GM19351 (cell line): ENCODE measurements at regions not wholly inside any gene's neighbourhood (a gene's known extent, or its start where the extent isn't known, plus 50 kb on each side); places are given as distances from the start of the nearest gene placed in this dataset.
A peak's percentile ranks its signal among the peaks of the same experiment; 100 is the strongest.

Experiments
- ATAC-seq: cut with Tn5 transposase; IDR thresholded peaks from one replicate; pipeline ENCODE4 v1.9.1; 2021; ENCODE audit warnings: mild to moderate bottlenecking, moderate library complexity; ENCODE audit not compliant: unreplicated experiment

GRCh38 chr3:189500299-189500698 is 130.9 kb upstream of the TP63 start:
- ATAC-seq, result no peak

DNA sequence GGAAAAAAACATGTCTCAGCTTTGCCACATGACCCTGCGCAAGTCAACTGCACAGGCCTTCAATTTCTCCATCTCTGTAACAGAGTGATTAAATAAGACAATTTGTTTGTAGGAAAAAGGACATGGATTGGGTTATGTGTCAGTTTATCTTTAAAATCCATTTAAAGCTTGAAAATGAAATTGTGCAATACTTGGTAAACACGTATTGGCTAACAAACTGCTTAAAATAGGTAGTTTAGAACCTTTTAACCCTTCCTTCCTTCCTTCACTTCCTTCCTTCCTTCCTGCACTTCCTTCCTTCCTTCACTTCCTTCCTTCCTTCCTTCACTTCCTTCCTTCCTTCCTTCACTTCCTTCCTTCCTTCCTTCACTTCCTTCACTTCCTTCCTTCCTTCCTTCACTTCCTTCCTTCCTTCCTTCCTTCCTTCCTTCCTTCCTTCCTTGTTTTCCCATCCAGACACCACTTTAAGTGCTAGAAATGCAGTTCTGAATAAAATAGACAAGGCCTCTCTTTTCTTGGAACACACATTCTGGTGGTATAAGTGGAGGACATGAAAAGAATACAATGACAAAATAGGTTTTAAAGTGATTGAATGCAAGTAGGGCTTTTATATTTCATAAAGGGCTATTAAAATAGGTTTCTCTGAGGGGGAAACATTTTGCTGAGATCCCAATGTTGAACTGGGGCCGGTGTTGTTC is 130.2 kb upstream of the TP63 start:
- ATAC-seq, result no peak

GRCh38 chr3:189502256-189502655 is 128.9 kb upstream of the TP63 start:
- no peak for ATAC-seq

- no peak for ATAC-seq
Observed at GRCh38 chr3:189502676-189503257, 128.4 kb upstream of the TP63 start.

GRCh38 chr3:189507856-189508255 is 123.3 kb upstream of the TP63 start:
- peak; percentile 52 for ATAC-seq

GRCh38 chr3:189508784-189509501 is 122.2 kb upstream of the TP63 start:
- ATAC-seq, result no peak

DNA sequence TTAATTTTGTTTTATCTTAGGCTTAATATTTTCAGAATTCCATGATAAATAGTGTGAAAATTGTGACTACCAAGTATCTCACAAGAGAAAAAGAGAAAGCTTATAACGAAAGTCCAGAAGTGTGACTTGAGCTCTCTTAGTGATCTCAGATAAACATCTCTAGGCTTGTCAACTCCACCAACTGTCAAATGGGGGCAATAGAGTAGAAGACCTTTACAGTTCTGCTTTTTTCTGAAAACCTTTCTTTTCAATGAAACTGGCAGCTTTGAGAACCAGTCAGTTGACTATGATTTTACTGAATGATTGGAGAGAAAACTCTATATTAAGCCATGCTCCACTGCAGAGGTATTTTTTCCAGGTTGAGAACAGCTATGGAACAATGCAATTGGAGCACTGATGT is 119.2 kb upstream of the TP63 start:
- ATAC-seq, result peak; percentile 85

DNA sequence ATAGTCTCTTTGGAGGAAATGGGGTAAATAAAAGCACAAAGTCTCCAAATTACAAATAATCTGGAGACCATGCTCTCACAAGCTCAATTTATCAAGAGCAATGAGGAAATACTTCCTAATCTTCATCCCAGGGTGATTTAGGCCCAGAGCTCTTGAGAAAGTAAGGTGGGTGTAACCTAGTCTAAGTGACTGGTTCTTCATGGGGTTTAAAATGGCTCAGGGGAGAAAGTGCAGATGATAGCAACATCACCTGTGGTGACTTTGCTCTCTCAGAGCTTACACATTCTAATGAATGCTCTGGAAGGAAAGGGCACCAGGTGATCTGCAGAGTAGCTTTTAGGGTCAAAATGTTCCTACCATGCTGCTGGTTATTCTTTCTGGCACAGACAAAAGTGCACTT is 118.4 kb upstream of the TP63 start:
- no peak for ATAC-seq

- no peak for ATAC-seq
Observed at GRCh38 chr3:189513281-189514117, 117.7 kb upstream of the TP63 start.

DNA sequence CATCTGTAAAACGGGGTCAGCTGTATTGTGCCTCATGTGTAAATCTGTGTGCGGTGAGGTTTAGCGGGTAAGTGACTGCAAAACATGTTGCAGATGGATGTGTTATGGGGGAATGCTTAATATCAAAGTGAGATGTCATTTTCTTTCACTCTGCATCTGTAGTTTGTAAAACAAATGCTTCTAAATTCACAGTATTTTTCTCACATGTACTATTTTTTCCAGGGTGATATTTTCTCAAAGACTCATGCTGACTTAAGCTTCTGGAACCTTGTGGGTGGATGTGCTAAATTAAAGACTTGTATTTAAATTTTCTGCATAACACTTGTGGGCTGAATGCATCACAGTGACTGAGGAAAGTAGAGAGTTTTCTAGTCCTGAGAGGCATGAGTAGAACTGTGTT is 115.2 kb upstream of the TP63 start:
- ATAC-seq, result no peak

DNA sequence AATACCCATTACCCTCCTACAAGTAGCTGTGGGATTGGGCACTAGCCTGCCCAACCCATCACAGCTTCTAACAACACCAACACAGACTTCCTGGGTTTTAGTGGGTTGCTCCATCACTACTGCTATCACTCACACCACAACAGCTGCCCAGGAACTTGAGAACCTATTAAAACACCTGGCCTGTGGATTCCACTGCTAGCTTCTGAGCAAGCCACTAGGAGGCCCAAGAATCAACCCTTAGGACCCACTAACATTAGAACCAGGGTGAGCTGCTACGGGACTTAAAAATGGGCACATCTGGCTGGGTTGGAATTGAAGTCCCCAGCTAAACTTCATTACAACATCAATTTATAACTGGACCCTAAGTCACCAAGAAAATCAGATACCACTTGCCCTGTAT is 113.2 kb upstream of the TP63 start:
- ATAC-seq, result no peak

- no peak for ATAC-seq
Observed at GRCh38 chr3:189519458-189519857, 111.7 kb upstream of the TP63 start.

- ATAC-seq, result peak; percentile 79
Observed at GRCh38 chr3:189529468-189529867, 101.7 kb upstream of the TP63 start.

GRCh38 chr3:189529889-189530471 is 101.2 kb upstream of the TP63 start:
- peak; percentile 54 for ATAC-seq

- no peak for ATAC-seq
Observed at GRCh38 chr3:189530822-189531221, 100.4 kb upstream of the TP63 start.

DNA sequence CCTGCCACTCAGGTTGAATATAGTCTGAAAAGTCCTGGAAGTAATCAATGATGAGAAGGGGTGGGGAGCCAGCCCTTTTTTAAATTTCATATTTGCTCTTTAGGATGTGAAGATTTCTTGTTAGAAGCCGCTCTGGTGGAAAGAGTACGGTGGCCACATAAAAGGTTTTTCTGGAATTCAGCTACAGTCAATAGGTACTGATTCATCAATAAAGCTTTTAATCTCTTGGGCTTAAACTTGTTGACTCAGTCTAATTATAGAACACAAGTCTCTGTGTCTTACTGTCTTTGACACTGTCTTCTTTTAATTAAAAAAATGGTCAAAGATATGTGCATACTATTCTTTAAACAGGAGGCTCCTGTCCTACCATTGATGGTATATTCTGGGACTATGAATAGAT is 99.9 kb upstream of the TP63 start:
- ATAC-seq, result no peak

DNA sequence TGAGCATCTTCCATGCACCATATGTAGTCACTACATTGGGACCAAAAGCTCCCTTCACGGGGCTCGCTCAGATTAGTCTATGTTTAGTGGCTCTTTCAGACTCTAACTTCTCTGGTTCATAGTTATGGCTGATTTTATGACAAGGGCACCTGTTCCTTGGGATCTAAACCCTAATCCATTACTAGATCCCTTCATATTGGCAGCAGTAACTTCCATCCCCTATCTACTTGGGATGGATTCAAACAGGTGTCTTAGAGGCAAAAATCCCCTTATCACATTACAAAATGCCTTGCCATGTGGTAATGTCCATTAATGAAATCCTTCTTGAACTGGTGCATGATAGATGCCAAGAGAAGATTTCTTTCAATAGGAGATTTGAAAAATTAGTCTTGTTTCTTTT is 96.7 kb upstream of the TP63 start:
- no peak for ATAC-seq

DNA sequence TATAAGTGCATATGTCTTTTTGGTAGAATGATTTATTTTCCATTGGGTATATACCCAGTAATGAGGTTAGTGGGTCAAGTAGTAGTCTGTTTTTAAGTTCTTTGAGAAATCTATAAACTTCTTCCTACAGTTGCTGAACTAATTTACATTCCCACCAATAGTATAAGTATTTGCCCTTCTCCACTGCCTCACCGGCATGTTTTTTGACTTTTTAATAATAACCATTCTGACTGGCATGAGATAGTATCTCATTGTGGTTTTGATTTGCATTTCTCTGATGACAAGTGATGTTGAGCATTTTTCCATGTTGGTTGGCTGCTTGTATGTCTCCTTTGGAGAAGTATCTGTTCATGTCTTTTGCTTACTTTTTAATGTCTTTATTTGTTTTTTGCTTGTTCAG is 94.1 kb upstream of the TP63 start:
- no peak for ATAC-seq

GRCh38 chr3:189547448-189547847 is 83.7 kb upstream of the TP63 start:
- ATAC-seq, result no peak

DNA sequence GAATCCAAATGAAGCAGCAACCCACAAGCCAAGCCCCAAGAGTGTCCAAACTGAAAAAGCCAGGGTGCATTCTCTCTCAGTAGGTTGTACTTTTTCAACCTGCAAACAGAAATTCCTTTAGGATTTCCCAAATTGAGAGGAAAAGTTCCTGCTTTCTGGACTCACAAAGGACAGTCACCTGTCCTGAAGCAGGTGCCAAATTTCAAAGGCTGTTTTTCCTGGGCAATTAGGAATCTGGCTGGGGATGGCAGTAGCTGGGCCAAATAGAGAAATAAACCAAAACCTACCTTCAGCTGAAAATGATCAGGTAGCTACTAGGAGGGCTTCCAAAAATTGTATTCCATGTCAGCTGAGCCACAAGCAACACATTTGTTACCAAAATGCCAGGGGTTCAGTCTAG is 83.1 kb upstream of the TP63 start:
- no peak for ATAC-seq

DNA sequence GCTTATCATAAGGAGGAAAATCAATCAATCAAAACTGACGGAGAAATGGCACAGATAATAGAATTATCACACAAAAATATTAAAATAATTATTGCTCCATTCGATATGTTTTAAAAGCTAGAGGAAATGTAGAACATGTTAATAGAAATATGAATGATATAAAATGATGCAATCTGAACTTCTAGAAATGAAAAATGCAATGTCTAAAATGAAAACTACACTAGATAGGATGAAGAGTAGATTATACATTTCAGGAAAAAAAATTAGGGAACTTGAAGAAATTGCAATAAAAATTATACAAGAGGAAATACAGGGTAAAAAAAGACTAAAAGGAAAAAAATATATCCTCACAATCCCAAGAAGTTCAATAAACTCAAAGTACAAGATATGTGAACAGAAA is 80.2 kb upstream of the TP63 start:
- no peak for ATAC-seq
